ENCODE measurements at regions not wholly inside any gene's neighbourhood (a gene's known extent, or its start where the extent isn't known, plus 50 kb on each side); places are given as distances from the start of the nearest gene placed in this dataset.

GRCh38 chr3:157872902-157873301, 233.3 kb downstream of the SHOX2 start:
- TF ChIP-seq EGR1 (IDR thresholded peaks at IDR 0.05) = no peak
- TF ChIP-seq YY1 (IDR thresholded peaks at IDR 0.05; ENCODE audit: low read depth) = no peak
- TF ChIP-seq CREB1 (IDR thresholded peaks at IDR 0.05; ENCODE audit: low read depth) = no peak
- no peak for TF ChIP-seq REST (IDR thresholded peaks at IDR 0.05; ENCODE audit: low read depth)
- TF ChIP-seq TEAD4 (IDR thresholded peaks at IDR 0.05) = no peak
- TF ChIP-seq TAF1 (IDR thresholded peaks at IDR 0.05; ENCODE audit: low read depth) = no peak
- no peak for TF ChIP-seq CEBPB (IDR thresholded peaks at IDR 0.05)
- TF ChIP-seq, protein P1, sequence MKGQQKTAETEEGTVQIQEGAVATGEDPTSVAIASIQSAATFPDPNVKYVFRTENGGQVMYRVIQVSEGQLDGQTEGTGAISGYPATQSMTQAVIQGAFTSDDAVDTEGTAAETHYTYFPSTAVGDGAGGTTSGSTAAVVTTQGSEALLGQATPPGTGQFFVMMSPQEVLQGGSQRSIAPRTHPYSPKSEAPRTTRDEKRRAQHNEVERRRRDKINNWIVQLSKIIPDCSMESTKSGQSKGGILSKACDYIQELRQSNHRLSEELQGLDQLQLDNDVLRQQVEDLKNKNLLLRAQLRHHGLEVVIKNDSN (IDR thresholded peaks at IDR 0.05) = no peak

- TF ChIP-seq NFIC (IDR thresholded peaks at IDR 0.05) = no peak
These were observed 234.3 kb downstream of the SHOX2 start for GRCh38 chr3:157871838-157872460.

- TF ChIP-seq CREB1 (IDR thresholded peaks at IDR 0.05; ENCODE audit: low read depth) (no peak), RAD21 (IDR thresholded peaks at IDR 0.05; ENCODE audit: low read depth) (no peak), EGR1 (IDR thresholded peaks at IDR 0.05) (no peak), TEAD4 (IDR thresholded peaks at IDR 0.05) (no peak), MAX (IDR thresholded peaks at IDR 0.05) (no peak), CEBPB (IDR thresholded peaks at IDR 0.05) (peak; percentile 78)
- TF ChIP-seq, protein P1 (IDR thresholded peaks at IDR 0.05) = no peak
These were observed 235.0 kb downstream of the SHOX2 start for GRCh38 chr3:157871248-157871647.

DNA sequence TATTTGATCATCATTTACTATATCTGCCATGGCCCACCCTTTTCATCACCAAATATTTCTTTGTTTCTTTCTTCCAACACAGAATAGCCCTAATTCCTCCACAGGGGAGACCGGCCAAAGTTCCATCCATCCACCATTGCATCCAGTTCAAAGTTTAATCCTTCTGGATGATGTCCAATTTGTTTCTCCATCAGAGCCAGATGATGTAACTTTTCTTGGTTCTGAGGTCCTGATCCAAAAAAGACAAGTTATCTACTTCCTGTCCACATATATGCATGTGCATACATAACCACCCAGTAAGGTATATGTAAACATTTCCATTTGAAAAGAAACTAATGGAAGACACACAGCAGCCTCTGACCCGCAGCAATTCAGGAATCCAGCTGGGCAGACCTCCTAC, 237.3 kb downstream of the SHOX2 start:
- TF ChIP-seq CEBPB (IDR thresholded peaks at IDR 0.05) (no peak), REST (IDR thresholded peaks at IDR 0.05; ENCODE audit: low read depth) (no peak), FOXM1 (IDR thresholded peaks at IDR 0.05; ENCODE audit: borderline replicate concordance, low read depth) (no peak), ZBTB7A (IDR thresholded peaks at IDR 0.05; ENCODE audit: low read depth) (no peak), TEAD4 (IDR thresholded peaks at IDR 0.05) (no peak), NFIC (IDR thresholded peaks at IDR 0.05) (no peak)
- TF ChIP-seq, protein P1 (IDR thresholded peaks at IDR 0.05) = no peak

DNA sequence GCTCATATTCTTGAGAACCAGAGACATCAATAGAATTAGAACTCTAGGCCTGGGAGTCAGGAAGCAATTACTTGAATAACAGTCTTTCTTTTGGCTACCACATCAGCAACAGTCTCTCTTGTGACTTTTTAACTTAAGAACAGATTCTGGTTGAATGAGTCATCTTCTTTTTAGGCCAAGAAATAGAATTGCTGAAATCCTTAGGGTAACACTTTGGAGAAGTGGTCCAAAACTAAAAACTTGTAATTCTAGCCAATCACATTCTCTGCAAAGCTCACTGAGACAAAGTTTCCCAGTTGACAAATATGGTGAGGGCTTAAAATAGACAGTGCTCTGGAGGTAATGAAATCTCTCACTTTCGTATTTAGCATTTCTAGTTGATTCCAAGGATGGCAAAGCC, 238.0 kb downstream of the SHOX2 start:
- TF ChIP-seq, protein P1 (IDR thresholded peaks at IDR 0.05) = no peak
- TF ChIP-seq TCF12 (IDR thresholded peaks at IDR 0.05; ENCODE audit: low read depth) = no peak
- TF ChIP-seq TEAD4 (IDR thresholded peaks at IDR 0.05) = no peak
- TF ChIP-seq YY1 (IDR thresholded peaks at IDR 0.05; ENCODE audit: low read depth) = no peak
- TF ChIP-seq MAX (IDR thresholded peaks at IDR 0.05) = no peak
- TF ChIP-seq TAF1 (IDR thresholded peaks at IDR 0.05; ENCODE audit: low read depth) = no peak
- no peak for TF ChIP-seq NFIC (IDR thresholded peaks at IDR 0.05)
- TF ChIP-seq ZBTB7A (IDR thresholded peaks at IDR 0.05; ENCODE audit: low read depth) = no peak
- no peak for TF ChIP-seq RAD21 (IDR thresholded peaks at IDR 0.05; ENCODE audit: low read depth)
- no peak for TF ChIP-seq EGR1 (IDR thresholded peaks at IDR 0.05)
- TF ChIP-seq REST (IDR thresholded peaks at IDR 0.05; ENCODE audit: low read depth) = no peak
- TF ChIP-seq CEBPB (IDR thresholded peaks at IDR 0.05) = no peak
- TF ChIP-seq EP300 (IDR thresholded peaks at IDR 0.05; ENCODE audit: borderline replicate concordance) = no peak
- TF ChIP-seq FOXM1 (IDR thresholded peaks at IDR 0.05; ENCODE audit: borderline replicate concordance, low read depth) = no peak
